K562 (cell line): ENCODE measurements at regions not wholly inside any gene's neighbourhood (a gene's known extent, or its start where the extent isn't known, plus 50 kb on each side); places are given as distances from the start of the nearest gene placed in this dataset.
A peak's percentile ranks its signal among the peaks of the same experiment; 100 is the strongest.

Experiments used
- ATAC-seq: fragments of 200-7000 bp; cut with Tn5 transposase; 3 replicates; pipeline ENCODE4 v1.9.1; 2020; ENCODE audit warnings: moderate library complexity
- BruUV-seq: library from RNA; stranded (reverse); fragments of 400-500 nt; replicated peaks from 2 replicates; lab custom pipeline; 2021; lab: Mats Ljungman, UMichigan
- CTCF ChIA-PET: fragments of 300-600 bp; formaldehyde crosslinking; extraction: SDS; loops from one replicate; lab custom pipeline; 2021; ENCODE audit warnings: low intra/inter-chr PET ratio; lab: Yijun Ruan, JAX
- POLR2A ChIA-PET: fragments of 300-600, 350-650 bp; sonication (Branson Sonifier 250); formaldehyde crosslinking; extraction: SDS; loops from one replicate; lab custom pipeline; 2021; ENCODE audit warnings: antibody characterized with exemption, inconsistent platforms; lab: Yijun Ruan, JAX
- DNase-seq, 4 experiments: peaks; one replicate each; pipeline versions ENCODE4 v3.0.0 to v3.0.0-alpha.2; 2011 to 2018; ENCODE audit warnings: low spot score in 3 of 4, mixed read lengths in 3 of 4; ENCODE audit errors: extremely low read depth in 1 of 4
- FAIRE-seq: peaks from 2 replicates; lab custom pipeline; 2011; peaks lifted over from hg19 to GRCh38; lab: Jason Lieb, UNC
- H2AFZ ChIP-seq: 2 replicates; pipeline ENCODE4 v1.6.0; 2011; ENCODE audit warnings: low read depth, low read length, control low read depth, inconsistent platforms
- H3K27ac ChIP-seq: fragments of 200-600 bp; 3 replicates; pipeline ENCODE4 v1.8.0; 2011; ENCODE audit warnings: low read depth, mild to moderate bottlenecking, control low read depth, inconsistent platforms, low read length, moderate library complexity, mixed read lengths; ENCODE audit errors: extremely low read depth
- H3K27me3 ChIP-seq, 2 experiments: fragments of 300-600 bp in 1 of 2; 2 replicates in 1 of 2; 3 replicates in 1 of 2; pipeline versions ENCODE4 v1.6.0 to v1.8.0; 2011; ENCODE audit warnings: inconsistent platforms in 2 of 2, low read length in 2 of 2, mild to moderate bottlenecking in 1 of 2, mixed read lengths in 1 of 2, moderate library complexity in 1 of 2; ENCODE audit not compliant: control insufficient read depth in 2 of 2, insufficient read depth in 2 of 2
- H3K36me3 ChIP-seq: fragments of 300-600 bp; 3 replicates; pipeline ENCODE4 v1.8.0; 2011; ENCODE audit warnings: mild to moderate bottlenecking, low read length, inconsistent platforms; ENCODE audit not compliant: control insufficient read depth, insufficient read depth
- H3K4me1 ChIP-seq, 2 experiments: fragments of 200-600 bp in 1 of 2; replicated peaks in 1 of 2; 2 replicates in 1 of 2; 3 replicates in 1 of 2; pipeline versions ENCODE4 v1.5.1 to v1.8.0; 2011; ENCODE audit warnings: inconsistent platforms in 2 of 2, low read length in 2 of 2, mild to moderate bottlenecking in 1 of 2, mixed read lengths in 1 of 2, moderate library complexity in 1 of 2; ENCODE audit not compliant: control insufficient read depth in 2 of 2, insufficient read depth in 2 of 2
- H3K4me2 ChIP-seq: 2 replicates; pipeline ENCODE4 v1.6.1; 2011; ENCODE audit warnings: low read length, control low read depth, inconsistent platforms, mixed read lengths; ENCODE audit not compliant: insufficient read depth
- H3K4me3 ChIP-seq: fragments of 200-600 bp; sonication (generic), shearing (Covaris generic); 2 replicates; pipeline ENCODE4 v1.5.1; 2016; ENCODE audit warnings: control low read depth, inconsistent platforms
- H3K79me2 ChIP-seq: fragments of 200-600 bp; 3 replicates; pipeline ENCODE4 v1.8.0; 2011; ENCODE audit warnings: low read length, inconsistent platforms; ENCODE audit not compliant: control insufficient read depth, insufficient read depth
- H3K9ac ChIP-seq, 2 experiments: 2 replicates each; pipeline versions ENCODE4 v1.6.0 to v1.6.1; 2011; ENCODE audit warnings: low read depth in 2 of 2, low read length in 2 of 2, control low read depth in 1 of 2, inconsistent platforms in 1 of 2, mild to moderate bottlenecking in 1 of 2, mixed read lengths in 1 of 2; ENCODE audit not compliant: insufficient read depth in 1 of 2
- H3K9me1 ChIP-seq: one replicate; pipeline ENCODE4 v1.6.0; 2011; ENCODE audit warnings: inconsistent platforms, mild to moderate bottlenecking, low read length, moderate library complexity; ENCODE audit not compliant: control insufficient read depth, insufficient read depth
- H3K9me3 ChIP-seq: replicated peaks from 2 replicates; pipeline ENCODE4 v1.5.1; 2011; ENCODE audit warnings: low read depth, low read length, inconsistent platforms; ENCODE audit not compliant: control insufficient read depth, insufficient read depth
- H4K20me1 ChIP-seq: replicated peaks from 2 replicates; pipeline ENCODE4 v1.6.1; 2011; ENCODE audit warnings: low read length, inconsistent platforms, mixed read lengths; ENCODE audit not compliant: control insufficient read depth, insufficient read depth
- CBX3 ChIP-seq, 2 experiments: IDR thresholded peaks; 1 replicate in 1 of 2; 2 replicates in 1 of 2; pipeline ENCODE4 v1.6.1; 2012; ENCODE audit warnings: inconsistent platforms in 2 of 2, low read length in 2 of 2, borderline replicate concordance in 1 of 2, control low read depth in 1 of 2
- CBX5 ChIP-seq: IDR thresholded peaks from 2 replicates; pipeline ENCODE4 v1.6.1; 2014; ENCODE audit warnings: low read depth, borderline replicate concordance
- DIDO1 ChIP-seq: fragments of 450-650 bp; IDR thresholded peaks from 2 replicates; pipeline ENCODE4 v1.6.1; 2016; ENCODE audit warnings: low read depth, missing biosample characterization, missing genetic modification characterization
- ELF4 ChIP-seq: fragments of 450-650 bp; formaldehyde crosslinking; IDR thresholded peaks from 2 replicates; pipeline ENCODE4 v1.4.0; 2022; ENCODE audit warnings: missing genetic modification characterization
- FOSL1 ChIP-seq: fragments of 200-800 bp; sonication (Bioruptor generic); conservative IDR thresholded peaks from 2 replicates; pipeline ENCODE4 v1.6.1; 2016; ENCODE audit warnings: missing genetic modification characterization, missing compliant biosample characterization
- JUN ChIP-seq, 2 experiments: sonication (generic) in 1 of 2; formaldehyde crosslinking in 1 of 2; IDR thresholded peaks; 2 replicates each; pipeline versions ENCODE4 v1.6.1 to v1.8.0; 2012 to 2022; ENCODE audit warnings: borderline replicate concordance in 2 of 2, mild to moderate bottlenecking in 2 of 2, improper control_type of control experiment in 1 of 2, low read depth in 1 of 2, low read length in 1 of 2, missing genetic modification reagents in 1 of 2
- ZNF77 ChIP-seq: fragments of 250-450 bp; sonication (Bioruptor Pico); IDR thresholded peaks from 2 replicates; pipeline ENCODE4 v1.5.0; 2020
- WGBS: fragments of 100-300 bp; shearing (Covaris generic); methylation state at CpG from one replicate; pipeline ENCODE4 v1.1.6; 2016; ENCODE audit warnings: low coverage, mixed read lengths; ENCODE audit not compliant: insufficient coverage; ENCODE audit errors: missing lambda C conversion rate; 5-methylcytosine and 5-hydroxymethylcytosine counted together
- in situ Hi-C: fragments of 300-500 bp; cut with MboI; formaldehyde crosslinking; loops from 4 replicates; pipeline ENCODE4 v1.15.0; 2018; ENCODE audit warnings: inconsistent platforms, mixed read lengths
- intact Hi-C: fragments of 100-400 bp; cut with micrococcal nuclease; formaldehyde crosslinking; loops from 2 replicates; pipeline ENCODE4 v1.14.2; 2022
- TF ChIP-seq, protein P1 (sequence below): fragments of 450-650 bp; IDR thresholded peaks from 2 replicates; pipeline ENCODE4 v1.6.1; 2016; ENCODE audit warnings: antibody characterized with exemption
- TF ChIP-seq, protein P2 (sequence below): fragments of 450-650 bp; formaldehyde crosslinking; IDR thresholded peaks from 2 replicates; pipeline ENCODE4 v1.4.0; 2020; ENCODE audit warnings: mild to moderate bottlenecking, mixed read lengths
- TF ChIP-seq, protein P3 (sequence below): fragments of 250-450 bp; sonication (Bioruptor Pico); IDR thresholded peaks from 2 replicates; pipeline ENCODE4 v1.4.0; 2020

DNA sequence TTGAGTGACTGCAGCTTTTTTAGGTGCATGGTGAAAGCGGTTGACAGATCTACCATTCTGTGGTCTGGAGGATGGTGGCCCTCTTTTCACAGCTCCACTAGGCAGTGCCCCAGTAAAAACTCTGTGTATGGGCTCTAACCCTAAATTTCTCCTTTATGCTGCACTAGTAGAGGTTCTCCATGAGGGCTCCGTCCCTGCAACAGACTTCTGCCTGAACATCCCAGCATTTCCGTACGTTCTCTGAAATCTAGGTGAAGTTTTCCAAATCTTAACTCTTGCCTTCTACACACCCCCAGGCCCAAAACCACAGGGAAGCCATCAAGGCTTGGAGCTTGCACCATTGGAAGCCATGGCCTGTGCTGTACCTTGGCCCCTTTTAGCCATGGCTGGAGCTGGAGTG is 1898.1 kb upstream of the NUDT12 start:
- in situ Hi-C loops (no loop called here), intact Hi-C loops (no loop called here)
- H3K27ac ChIP-seq = no peak overlapping the region
- H4K20me1 ChIP-seq = no peaks in the 10 kb centered on the region
- 21% methylated on average over 4 of the region's 4 CpGs for WGBS
- H3K9me1 ChIP-seq = no peaks in the 10 kb centered on the region
- no peak overlapping the region for H3K9ac ChIP-seq
- H3K9me3 ChIP-seq = peaks cover 2% of the 10 kb centered on the region; the same call in 1 of the 2 replicates
- no peak overlapping the region for H3K4me3 ChIP-seq
- no peaks in the 10 kb centered on the region for H3K79me2 ChIP-seq
- no peaks in the 10 kb centered on the region for H3K27me3 ChIP-seq
- H2AFZ ChIP-seq = no peak overlapping the region
- TF ChIP-seq JUN (IDR thresholded peaks at IDR 0.05; ENCODE audit: borderline replicate concordance, low read depth, low read length) = no peak
- no peak for TF ChIP-seq JUN (CRISPR knock-in tag; IDR thresholded peaks at IDR 0.05; ENCODE audit: borderline replicate concordance)
- TF ChIP-seq FOSL1 (tag) = no peak
- TF ChIP-seq, protein P1, sequence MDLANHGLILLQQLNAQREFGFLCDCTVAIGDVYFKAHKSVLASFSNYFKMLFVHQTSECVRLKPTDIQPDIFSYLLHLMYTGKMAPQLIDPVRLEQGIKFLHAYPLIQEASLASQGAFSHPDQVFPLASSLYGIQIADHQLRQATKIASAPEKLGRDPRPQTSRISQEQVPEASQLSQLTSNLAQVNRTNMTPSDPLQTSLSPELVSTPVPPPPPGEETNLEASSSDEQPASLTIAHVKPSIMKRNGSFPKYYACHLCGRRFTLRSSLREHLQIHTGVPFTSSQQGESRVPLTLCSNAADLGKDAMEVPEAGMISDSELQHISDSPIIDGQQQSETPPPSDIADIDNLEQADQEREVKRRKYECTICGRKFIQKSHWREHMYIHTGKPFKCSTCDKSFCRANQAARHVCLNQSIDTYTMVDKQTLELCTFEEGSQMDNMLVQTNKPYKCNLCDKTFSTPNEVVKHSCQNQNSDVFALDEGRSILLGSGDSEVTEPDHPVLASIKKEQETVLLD = no peak
- TF ChIP-seq CBX5 = peak; percentile 74; the same call in 1 of the 2 replicates
- TF ChIP-seq, protein P2, sequence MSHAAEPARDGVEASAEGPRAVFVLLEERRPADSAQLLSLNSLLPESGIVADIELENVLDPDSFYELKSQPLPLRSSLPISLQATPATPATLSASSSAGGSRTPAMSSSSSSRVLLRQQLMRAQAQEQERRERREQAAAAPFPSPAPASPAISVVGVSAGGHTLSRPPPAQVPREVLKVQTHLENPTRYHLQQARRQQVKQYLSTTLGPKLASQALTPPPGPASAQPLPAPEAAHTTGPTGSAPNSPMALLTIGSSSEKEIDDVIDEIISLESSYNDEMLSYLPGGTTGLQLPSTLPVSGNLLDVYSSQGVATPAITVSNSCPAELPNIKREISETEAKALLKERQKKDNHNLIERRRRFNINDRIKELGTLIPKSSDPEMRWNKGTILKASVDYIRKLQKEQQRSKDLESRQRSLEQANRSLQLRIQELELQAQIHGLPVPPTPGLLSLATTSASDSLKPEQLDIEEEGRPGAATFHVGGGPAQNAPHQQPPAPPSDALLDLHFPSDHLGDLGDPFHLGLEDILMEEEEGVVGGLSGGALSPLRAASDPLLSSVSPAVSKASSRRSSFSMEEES (CRISPR knock-in tag) = no peak
- TF ChIP-seq DIDO1 (tag) = no peak
- TF ChIP-seq ELF4 (CRISPR knock-in tag) = no peak
- no peak for TF ChIP-seq ZNF77 (CRISPR knock-in tag)
- peak in 1 of 2 experiments; percentile 64; a peak in 1 of 3 replicates for TF ChIP-seq CBX3 (IDR thresholded peaks at IDR 0.05; ENCODE audit: borderline replicate concordance in 1 of 2, low read length in 2 of 2)
- TF ChIP-seq, protein P3, sequence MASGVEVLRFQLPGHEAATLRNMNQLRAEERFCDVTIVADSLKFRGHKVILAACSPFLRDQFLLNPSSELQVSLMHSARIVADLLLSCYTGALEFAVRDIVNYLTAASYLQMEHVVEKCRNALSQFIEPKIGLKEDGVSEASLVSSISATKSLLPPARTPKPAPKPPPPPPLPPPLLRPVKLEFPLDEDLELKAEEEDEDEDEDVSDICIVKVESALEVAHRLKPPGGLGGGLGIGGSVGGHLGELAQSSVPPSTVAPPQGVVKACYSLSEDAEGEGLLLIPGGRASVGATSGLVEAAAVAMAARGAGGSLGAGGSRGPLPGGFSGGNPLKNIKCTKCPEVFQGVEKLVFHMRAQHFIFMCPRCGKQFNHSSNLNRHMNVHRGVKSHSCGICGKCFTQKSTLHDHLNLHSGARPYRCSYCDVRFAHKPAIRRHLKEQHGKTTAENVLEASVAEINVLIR = no peak
- ChIA-PET CTCF (no interaction called here), POLR2A (no interaction called here)
- H3K4me2 ChIP-seq = no peak overlapping the region
- DNase-seq (no peak), ATAC-seq (no peak), FAIRE-seq (no peak)
- no peaks in the 10 kb centered on the region for H3K36me3 ChIP-seq
- H3K4me1 ChIP-seq = no peaks in the 10 kb centered on the region
- no TSS peak for BruUV-seq
